ENCODE measurements at regions not wholly inside any gene's neighbourhood (a gene's known extent, or its start where the extent isn't known, plus 50 kb on each side); places are given as distances from the start of the nearest gene placed in this dataset.
A peak's percentile ranks its signal among the peaks of the same experiment; 100 is the strongest.

- no peak overlapping the region for H3K27ac Mint-ChIP-seq (ENCODE audit: unreplicated experiment)
- H3K4me1 Mint-ChIP-seq (ENCODE audit: low read depth), result peaks cover 9% of the 10 kb centered on the region
- TF ChIP-seq CTCF (IDR thresholded peaks at IDR 0.05), result peak; percentile 53
- no peak for DNase-seq (ENCODE audit: low spot score)
- H3K9me3 Mint-ChIP-seq (ENCODE audit: low read depth), result no peaks in the 10 kb centered on the region
- no peaks in the 10 kb centered on the region for H3K27me3 Mint-ChIP-seq (ENCODE audit: low read depth)
- H3K36me3 Mint-ChIP-seq (ENCODE audit: low read depth), result no peaks in the 10 kb centered on the region
- H3K4me3 Mint-ChIP-seq (ENCODE audit: unreplicated experiment), result no peak overlapping the region
These were observed 401.2 kb upstream of the SOX11 start for GRCh38 chr2:5290900-5291546.

GRCh38 chr2:5304640-5305039 is 387.5 kb upstream of the SOX11 start:
- Mint-ChIP-seq H3K36me3 (ENCODE audit: low read depth) (peaks cover 2% of the 10 kb centered on the region), H3K4me3 (ENCODE audit: unreplicated experiment) (no peak overlapping the region), H3K9me3 (ENCODE audit: low read depth) (peaks cover 17% of the 10 kb centered on the region), H3K4me1 (ENCODE audit: low read depth) (peaks cover 8% of the 10 kb centered on the region), H3K27me3 (ENCODE audit: low read depth) (no peaks in the 10 kb centered on the region), H3K27ac (ENCODE audit: unreplicated experiment) (no peak overlapping the region)
- DNase-seq (ENCODE audit: low spot score), result no peak
- no peak for TF ChIP-seq CTCF (IDR thresholded peaks at IDR 0.05)

GRCh38 chr2:5315041-5315440 is 377.1 kb upstream of the SOX11 start:
- Mint-ChIP-seq H3K9me3 (ENCODE audit: low read depth) (peaks cover 5% of the 10 kb centered on the region), H3K36me3 (ENCODE audit: low read depth) (no peaks in the 10 kb centered on the region), H3K27ac (ENCODE audit: unreplicated experiment) (no peak overlapping the region), H3K27me3 (ENCODE audit: low read depth) (no peaks in the 10 kb centered on the region), H3K4me3 (ENCODE audit: unreplicated experiment) (no peak overlapping the region), H3K4me1 (ENCODE audit: low read depth) (peaks cover 9% of the 10 kb centered on the region)
- no peak for TF ChIP-seq CTCF (IDR thresholded peaks at IDR 0.05)
- no peak for DNase-seq (ENCODE audit: low spot score)

GRCh38 chr2:5315512-5315911 is 376.7 kb upstream of the SOX11 start:
- no peak for TF ChIP-seq CTCF (IDR thresholded peaks at IDR 0.05)
- no peaks in the 10 kb centered on the region for H3K36me3 Mint-ChIP-seq (ENCODE audit: low read depth)

GRCh38 chr2:5316001-5316490 is 376.1 kb upstream of the SOX11 start:
- peaks cover 9% of the 10 kb centered on the region for H3K4me1 Mint-ChIP-seq (ENCODE audit: low read depth)
- no peak for TF ChIP-seq CTCF (IDR thresholded peaks at IDR 0.05)

More at GRCh38 chr2:5315512-5315911, 376.7 kb upstream of the SOX11 start:
- no peaks in the 10 kb centered on the region for H3K27me3 Mint-ChIP-seq (ENCODE audit: low read depth)
- H3K27ac Mint-ChIP-seq (ENCODE audit: unreplicated experiment), result no peak overlapping the region
- H3K4me3 Mint-ChIP-seq (ENCODE audit: unreplicated experiment), result no peak overlapping the region
- H3K4me1 Mint-ChIP-seq (ENCODE audit: low read depth), result peaks cover 9% of the 10 kb centered on the region
- H3K9me3 Mint-ChIP-seq (ENCODE audit: low read depth), result peaks cover 2% of the 10 kb centered on the region
- no peak for DNase-seq (ENCODE audit: low spot score)

More at GRCh38 chr2:5316001-5316490, 376.1 kb upstream of the SOX11 start:
- Mint-ChIP-seq H3K36me3 (ENCODE audit: low read depth) (no peaks in the 10 kb centered on the region), H3K27ac (ENCODE audit: unreplicated experiment) (no peak overlapping the region), H3K4me3 (ENCODE audit: unreplicated experiment) (no peak overlapping the region), H3K27me3 (ENCODE audit: low read depth) (no peaks in the 10 kb centered on the region), H3K9me3 (ENCODE audit: low read depth) (no peaks in the 10 kb centered on the region)
- DNase-seq (ENCODE audit: low spot score), result no peak
